ENCODE measurements at regions not wholly inside any gene's neighbourhood (a gene's known extent, or its start where the extent isn't known, plus 50 kb on each side); places are given as distances from the start of the nearest gene placed in this dataset.
"Not testable (repeated sequence)": the region's sequence is repeated elsewhere in the genome, so short reads cannot be mapped to it uniquely, and the experiment has no call there.

DNA sequence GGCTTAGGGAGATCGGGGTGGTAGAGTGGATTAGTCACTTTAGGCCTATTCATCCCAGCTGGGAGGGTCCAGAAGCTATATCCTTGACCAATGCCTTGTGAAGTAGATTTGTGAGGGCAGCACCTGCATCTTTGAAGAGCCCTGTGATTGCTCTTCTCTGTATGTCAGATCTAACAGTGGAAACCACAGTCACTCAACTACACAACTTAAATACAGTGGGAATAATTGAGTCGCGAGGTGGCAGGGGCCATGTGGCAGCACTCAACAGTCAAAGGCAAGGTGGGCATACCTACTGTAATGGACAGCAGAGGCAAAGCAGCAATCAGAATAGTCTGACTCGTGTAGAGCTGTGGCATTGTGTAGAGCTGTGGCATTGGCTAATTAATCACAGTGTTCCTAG lies 202.1 kb upstream of the KIF2A start:
- not testable (repeated sequence) for TF ChIP-seq POLR2A (IDR thresholded peaks at IDR 0.05)
- TF ChIP-seq, protein P1, sequence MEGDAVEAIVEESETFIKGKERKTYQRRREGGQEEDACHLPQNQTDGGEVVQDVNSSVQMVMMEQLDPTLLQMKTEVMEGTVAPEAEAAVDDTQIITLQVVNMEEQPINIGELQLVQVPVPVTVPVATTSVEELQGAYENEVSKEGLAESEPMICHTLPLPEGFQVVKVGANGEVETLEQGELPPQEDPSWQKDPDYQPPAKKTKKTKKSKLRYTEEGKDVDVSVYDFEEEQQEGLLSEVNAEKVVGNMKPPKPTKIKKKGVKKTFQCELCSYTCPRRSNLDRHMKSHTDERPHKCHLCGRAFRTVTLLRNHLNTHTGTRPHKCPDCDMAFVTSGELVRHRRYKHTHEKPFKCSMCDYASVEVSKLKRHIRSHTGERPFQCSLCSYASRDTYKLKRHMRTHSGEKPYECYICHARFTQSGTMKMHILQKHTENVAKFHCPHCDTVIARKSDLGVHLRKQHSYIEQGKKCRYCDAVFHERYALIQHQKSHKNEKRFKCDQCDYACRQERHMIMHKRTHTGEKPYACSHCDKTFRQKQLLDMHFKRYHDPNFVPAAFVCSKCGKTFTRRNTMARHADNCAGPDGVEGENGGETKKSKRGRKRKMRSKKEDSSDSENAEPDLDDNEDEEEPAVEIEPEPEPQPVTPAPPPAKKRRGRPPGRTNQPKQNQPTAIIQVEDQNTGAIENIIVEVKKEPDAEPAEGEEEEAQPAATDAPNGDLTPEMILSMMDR (IDR thresholded peaks at IDR 0.05) = not testable (repeated sequence)
